BLaER1 treated with 17β-estradiol and CSF1 and Interleukin-3, amounts not matched to agents 10 nM and 100 nM (cell line): ENCODE measurements at regions not wholly inside any gene's neighbourhood (a gene's known extent, or its start where the extent isn't known, plus 50 kb on each side); places are given as distances from the start of the nearest gene placed in this dataset.

Experiments
- H3K27ac ChIP-seq, 11 experiments: shearing (Covaris generic); formaldehyde crosslinking; 2 replicates each; pipeline ENCODE4 v1.8.1; 2022
- H3K27me3 ChIP-seq, 11 experiments: shearing (Covaris generic); formaldehyde crosslinking; 2 replicates each; pipeline ENCODE4 v1.8.1; 2022
- H3K36me3 ChIP-seq, 11 experiments: shearing (Covaris generic); formaldehyde crosslinking; 2 replicates each; pipeline ENCODE4 v1.8.1; 2022
- H3K4me1 ChIP-seq, 10 experiments: shearing (Covaris generic); formaldehyde crosslinking; 2 replicates each; pipeline ENCODE4 v1.8.1; 2022
- H3K4me2 ChIP-seq, 11 experiments: shearing (Covaris generic); formaldehyde crosslinking; 2 replicates each; pipeline ENCODE4 v1.8.1; 2022
- H3K4me3 ChIP-seq, 10 experiments: shearing (Covaris generic); formaldehyde crosslinking; 2 replicates each; pipeline ENCODE4 v1.8.1; 2022
- H3K9ac ChIP-seq, 11 experiments: shearing (Covaris generic); formaldehyde crosslinking; 2 replicates each; pipeline ENCODE4 v1.8.1; 2022
- H3K9me3 ChIP-seq, 11 experiments: shearing (Covaris generic); formaldehyde crosslinking; replicated peaks in 1 of 11; 2 replicates each; pipeline ENCODE4 v1.8.1; 2022
- H4K20me1 ChIP-seq, 11 experiments: shearing (Covaris generic); formaldehyde crosslinking; 2 replicates each; pipeline ENCODE4 v1.8.1; 2022
- Cebpa-rat ChIP-seq, 11 experiments: shearing (Covaris generic); IDR thresholded peaks; 2 replicates each; pipeline ENCODE4 v1.8.1; 2022

DNA sequence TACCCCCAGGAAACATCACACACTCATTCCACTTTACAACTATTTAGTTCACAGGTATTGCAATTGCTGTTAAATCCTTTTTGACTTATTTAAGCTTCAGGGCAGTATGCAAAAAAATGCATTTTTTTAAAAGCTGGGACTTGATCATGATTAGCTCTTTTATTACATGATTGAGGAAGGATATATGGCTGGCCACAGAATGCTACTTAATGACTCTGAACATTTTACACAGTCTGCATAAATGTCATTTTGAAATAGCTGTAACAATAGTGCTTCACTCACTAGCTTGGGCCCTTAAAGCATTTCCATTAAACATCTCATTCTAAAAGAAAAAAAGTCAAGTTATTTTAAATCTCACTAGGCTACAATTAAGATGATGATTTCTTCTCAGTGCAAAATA is 429.7 kb downstream of the FRK start:
- Histone ChIP-seq H3K9ac (no peak overlapping the region), H3K36me3 (no peaks in the 10 kb centered on the region), H3K27me3 (no peaks in the 10 kb centered on the region), H3K27ac (no peak overlapping the region), H3K4me3 (no peak overlapping the region), H3K4me2 (no peak overlapping the region), H4K20me1 (no peaks in the 10 kb centered on the region), H3K4me1 (peaks cover 0 to 6% (median 0%) of the 10 kb centered on the region in 10 experiments; a peak in 2 of 20 replicates), H3K9me3 (no peaks in the 10 kb centered on the region)
- no peak for TF ChIP-seq Cebpa-rat (IDR thresholded peaks at IDR 0.05)

- Histone ChIP-seq H3K27me3 (no peaks in the 10 kb centered on the region), H3K4me3 (no peak overlapping the region), H4K20me1 (no peaks in the 10 kb centered on the region), H3K27ac (no peak overlapping the region), H3K9me3 (no peaks in the 10 kb centered on the region), H3K36me3 (no peaks in the 10 kb centered on the region), H3K4me1 (peaks cover 0 to 6% (median 0%) of the 10 kb centered on the region in 10 experiments; a peak in 2 of 20 replicates), H3K9ac (no peak overlapping the region), H3K4me2 (no peak overlapping the region)
- TF ChIP-seq Cebpa-rat (IDR thresholded peaks at IDR 0.05): no peak
These were observed 430.2 kb downstream of the FRK start for GRCh38 chr6:115630424-115631024.

GRCh38 chr6:115629415-115629814 is 431.3 kb downstream of the FRK start:
- Histone ChIP-seq H3K4me3 (no peak overlapping the region), H3K9me3 (no peaks in the 10 kb centered on the region), H3K36me3 (no peaks in the 10 kb centered on the region), H3K4me2 (no peak overlapping the region), H4K20me1 (no peaks in the 10 kb centered on the region), H3K27ac (no peak overlapping the region), H3K9ac (no peak overlapping the region), H3K4me1 (peaks cover 0 to 6% (median 0%) of the 10 kb centered on the region in 10 experiments; a peak in 2 of 20 replicates), H3K27me3 (no peaks in the 10 kb centered on the region)
- no peak for TF ChIP-seq Cebpa-rat (IDR thresholded peaks at IDR 0.05)

- Histone ChIP-seq H3K27ac (no peak overlapping the region), H3K9ac (no peak overlapping the region), H4K20me1 (no peaks in the 10 kb centered on the region), H3K4me2 (no peak overlapping the region), H3K4me3 (no peak overlapping the region), H3K4me1 (no peaks in the 10 kb centered on the region), H3K9me3 (no peaks in the 10 kb centered on the region), H3K36me3 (no peaks in the 10 kb centered on the region), H3K27me3 (no peaks in the 10 kb centered on the region)
- TF ChIP-seq Cebpa-rat (IDR thresholded peaks at IDR 0.05): no peak
These were observed 442.4 kb downstream of the FRK start for GRCh38 chr6:115618256-115618655.

- Histone ChIP-seq H3K4me1 (no peaks in the 10 kb centered on the region), H3K9ac (no peak overlapping the region), H3K36me3 (no peaks in the 10 kb centered on the region), H3K4me3 (no peak overlapping the region), H3K9me3 (no peaks in the 10 kb centered on the region), H3K27me3 (no peaks in the 10 kb centered on the region), H4K20me1 (no peaks in the 10 kb centered on the region), H3K27ac (no peak overlapping the region), H3K4me2 (no peak overlapping the region)
- no peak for TF ChIP-seq Cebpa-rat (IDR thresholded peaks at IDR 0.05)
These were observed 443.7 kb downstream of the FRK start for GRCh38 chr6:115617031-115617430.

DNA sequence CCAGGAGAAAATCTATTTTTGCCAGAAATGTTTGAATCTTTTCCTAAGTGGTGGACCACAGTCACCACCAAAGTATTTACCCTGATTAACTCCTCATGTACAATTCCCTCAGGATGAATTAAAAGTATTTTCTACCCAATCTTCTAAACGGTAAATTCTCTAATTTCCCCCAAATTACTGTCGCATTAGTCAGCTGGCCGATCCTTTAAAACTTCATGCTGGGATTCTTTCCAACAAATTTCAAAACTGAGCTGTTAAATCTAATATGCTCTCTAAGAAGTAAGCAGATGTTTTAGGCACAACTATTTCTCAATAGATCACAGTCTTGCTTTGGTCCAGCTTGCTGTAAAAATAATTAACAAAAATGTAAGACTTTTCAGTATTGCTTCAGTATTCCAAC is 447.2 kb downstream of the FRK start:
- H3K27ac ChIP-seq: no peak overlapping the region
- H3K9me3 ChIP-seq: no peaks in the 10 kb centered on the region
- TF ChIP-seq Cebpa-rat (IDR thresholded peaks at IDR 0.05): no peak
- no peaks in the 10 kb centered on the region for H3K36me3 ChIP-seq
- no peak overlapping the region for H3K9ac ChIP-seq
- H3K27me3 ChIP-seq: no peaks in the 10 kb centered on the region
- no peak overlapping the region for H3K4me3 ChIP-seq
- H3K4me1 ChIP-seq: no peaks in the 10 kb centered on the region
- no peaks in the 10 kb centered on the region for H4K20me1 ChIP-seq
- H3K4me2 ChIP-seq: no peak overlapping the region

DNA sequence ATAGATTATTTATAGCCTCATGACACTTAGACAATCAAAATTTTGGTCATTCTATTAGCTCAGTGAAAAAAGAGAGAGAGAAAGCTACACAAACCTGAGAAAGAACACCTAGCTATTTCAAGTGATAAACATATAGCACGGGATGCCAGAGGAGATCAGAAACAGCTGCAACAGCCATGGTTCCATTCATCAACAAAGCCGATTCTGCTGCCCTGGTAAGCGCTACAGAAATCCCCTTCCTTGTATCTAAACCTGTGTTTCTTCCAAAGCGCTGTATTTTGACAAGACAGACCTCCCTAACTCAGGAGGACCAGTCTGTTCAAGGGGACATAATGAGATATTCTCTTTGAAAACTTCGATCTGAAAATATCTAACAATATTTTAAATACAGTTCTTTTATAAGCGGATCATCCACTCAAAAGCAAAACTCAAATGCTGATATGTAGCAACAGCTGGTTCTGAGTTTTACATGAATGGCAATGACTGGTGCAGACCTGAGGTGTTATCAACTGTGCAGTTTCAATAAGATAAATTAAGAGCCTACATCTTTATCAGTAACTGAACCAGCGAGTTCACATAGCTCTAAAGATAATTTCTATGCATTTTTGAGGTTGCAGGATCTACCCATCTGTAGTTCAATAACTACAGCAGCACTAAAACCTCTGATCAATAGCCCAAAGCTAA is 447.8 kb downstream of the FRK start:
- no peaks in the 10 kb centered on the region for H3K27me3 ChIP-seq
- H3K4me2 ChIP-seq: no peak overlapping the region

DNA sequence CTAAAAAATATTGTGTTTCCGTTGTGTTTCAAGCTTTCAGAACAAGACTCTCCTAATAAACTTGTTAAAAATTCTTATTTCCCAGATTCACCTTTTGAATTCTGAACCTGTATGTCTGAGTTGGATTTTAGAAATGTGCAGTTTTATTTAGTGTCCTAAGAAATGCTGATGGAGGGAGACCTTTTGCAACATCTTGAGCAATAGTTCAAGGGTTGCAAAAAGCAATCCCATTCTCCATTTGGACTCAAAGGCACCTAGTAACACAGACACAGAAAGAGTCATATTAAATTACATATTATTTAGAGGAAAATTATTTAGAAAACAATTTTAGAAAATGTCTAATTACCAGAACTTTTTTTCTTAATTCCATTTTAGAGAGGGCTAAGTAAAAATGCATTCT is 448.5 kb downstream of the FRK start:
- H4K20me1 ChIP-seq: no peaks in the 10 kb centered on the region
- no peak overlapping the region for H3K4me2 ChIP-seq
- H3K27me3 ChIP-seq: no peaks in the 10 kb centered on the region
- no peak overlapping the region for H3K9ac ChIP-seq
- H3K27ac ChIP-seq: no peak overlapping the region
- TF ChIP-seq Cebpa-rat (IDR thresholded peaks at IDR 0.05): no peak
- no peaks in the 10 kb centered on the region for H3K36me3 ChIP-seq
- H3K9me3 ChIP-seq: no peaks in the 10 kb centered on the region
- H3K4me1 ChIP-seq: no peaks in the 10 kb centered on the region
- no peak overlapping the region for H3K4me3 ChIP-seq

More for the DNA sequence above, 447.8 kb downstream of the FRK start:
- Histone ChIP-seq H3K27ac (no peak overlapping the region), H3K36me3 (no peaks in the 10 kb centered on the region), H3K4me1 (no peaks in the 10 kb centered on the region), H3K9ac (no peak overlapping the region), H3K9me3 (no peaks in the 10 kb centered on the region), H4K20me1 (no peaks in the 10 kb centered on the region), H3K4me3 (no peak overlapping the region)
- no peak for TF ChIP-seq Cebpa-rat (IDR thresholded peaks at IDR 0.05)

GRCh38 chr6:115610696-115611095 is 450.0 kb downstream of the FRK start:
- no peaks in the 10 kb centered on the region for H4K20me1 ChIP-seq
- H3K27ac ChIP-seq: no peak overlapping the region
- no peak overlapping the region for H3K4me2 ChIP-seq
- no peak overlapping the region for H3K4me3 ChIP-seq
- no peaks in the 10 kb centered on the region for H3K4me1 ChIP-seq
- no peaks in the 10 kb centered on the region for H3K27me3 ChIP-seq
- no peak for TF ChIP-seq Cebpa-rat (IDR thresholded peaks at IDR 0.05)
- H3K9ac ChIP-seq: no peak overlapping the region
- H3K9me3 ChIP-seq: no peaks in the 10 kb centered on the region
- no peaks in the 10 kb centered on the region for H3K36me3 ChIP-seq

DNA sequence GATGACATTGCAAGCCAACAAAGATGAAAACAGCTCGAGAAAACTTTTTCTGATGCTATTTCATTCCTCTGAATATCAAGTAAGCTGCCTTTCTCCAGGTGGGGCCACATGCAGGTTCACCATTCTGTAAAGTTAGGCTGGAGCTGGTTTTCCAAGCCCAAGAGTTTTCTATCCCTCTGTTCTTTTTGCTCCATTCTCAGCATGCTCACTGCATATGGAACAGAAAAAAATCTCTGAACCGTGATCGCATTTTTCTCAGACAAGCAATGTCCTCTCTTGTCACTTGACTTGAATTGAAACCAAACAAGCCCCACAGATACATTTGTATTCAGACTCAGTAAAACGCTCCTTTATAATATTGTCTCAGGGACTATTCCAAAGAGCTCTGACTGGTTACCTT is 451.6 kb downstream of the FRK start:
- no peaks in the 10 kb centered on the region for H4K20me1 ChIP-seq
- TF ChIP-seq Cebpa-rat (IDR thresholded peaks at IDR 0.05): no peak
- no peaks in the 10 kb centered on the region for H3K4me1 ChIP-seq
- no peak overlapping the region for H3K9ac ChIP-seq
- no peaks in the 10 kb centered on the region for H3K36me3 ChIP-seq
- no peak overlapping the region for H3K27ac ChIP-seq
- H3K4me2 ChIP-seq: no peak overlapping the region
- H3K27me3 ChIP-seq: no peaks in the 10 kb centered on the region
- H3K9me3 ChIP-seq: no peaks in the 10 kb centered on the region
- H3K4me3 ChIP-seq: no peak overlapping the region
